GM10266 (cell line): ENCODE measurements at regions not wholly inside any gene's neighbourhood (a gene's known extent, or its start where the extent isn't known, plus 50 kb on each side); places are given as distances from the start of the nearest gene placed in this dataset.

Experiments
- DNase-seq: peaks from one replicate; pipeline ENCODE4 v3.0.0; 2012; ENCODE audit errors: extremely low spot score
- CTCF ChIP-seq: IDR thresholded peaks from 2 replicates; pipeline ENCODE4 v1.5.1; 2012; ENCODE audit warnings: mild to moderate bottlenecking, low read depth; ENCODE audit not compliant: control insufficient read depth, insufficient read depth; ENCODE audit errors: missing control alignments

GRCh38 chr3:104510131-104510849, 856.4 kb upstream of the ALCAM start:
- no peak for TF ChIP-seq CTCF
- no peak for DNase-seq

- no peak for TF ChIP-seq CTCF
- no peak for DNase-seq
Observed at GRCh38 chr3:104514371-104514770, 852.3 kb upstream of the ALCAM start.

GRCh38 chr3:104514776-104515175, 851.9 kb upstream of the ALCAM start:
- TF ChIP-seq CTCF, result no peak
- DNase-seq, result no peak

- DNase-seq, result no peak
- no peak for TF ChIP-seq CTCF
Observed at GRCh38 chr3:104519068-104519467, 847.6 kb upstream of the ALCAM start.

GRCh38 chr3:104519468-104520227, 847.1 kb upstream of the ALCAM start:
- DNase-seq, result no peak
- no peak for TF ChIP-seq CTCF

GRCh38 chr3:104520228-104520655, 846.5 kb upstream of the ALCAM start:
- TF ChIP-seq CTCF, result no peak
- peak; percentile 36 for DNase-seq

- DNase-seq, result no peak
- no peak for TF ChIP-seq CTCF
Observed at GRCh38 chr3:104521606-104522336, 844.9 kb upstream of the ALCAM start.
